ENCODE measurements at regions not wholly inside any gene's neighbourhood (a gene's known extent, or its start where the extent isn't known, plus 50 kb on each side); places are given as distances from the start of the nearest gene placed in this dataset.

- no peaks in the 10 kb centered on the region for H3K27me3 Mint-ChIP-seq
These were observed 759.0 kb upstream of the SOX9 start for GRCh38 chr17:71361656-71362450.

GRCh38 chr17:71363661-71364060, 757.2 kb upstream of the SOX9 start:
- Mint-ChIP-seq H3K9me3 (peaks cover 5% of the 10 kb centered on the region), H3K4me1 (no peaks in the 10 kb centered on the region), H3K36me3 (no peaks in the 10 kb centered on the region), H3K4me3 (no peak overlapping the region), H3K27me3 (no peaks in the 10 kb centered on the region), H3K27ac (no peak overlapping the region)
- ATAC-seq (ENCODE audit: low read depth) (no peak), DNase-seq (ENCODE audit: low spot score in 2 of 2) (no peak)

More at GRCh38 chr17:71361656-71362450, 759.0 kb upstream of the SOX9 start:
- no peaks in the 10 kb centered on the region for H3K4me1 Mint-ChIP-seq
- DNase-seq (ENCODE audit: low spot score in 2 of 2) (no peak), ATAC-seq (ENCODE audit: low read depth) (no peak)
- no peak overlapping the region for H3K4me3 Mint-ChIP-seq
- peaks cover 6% of the 10 kb centered on the region for H3K9me3 Mint-ChIP-seq
- H3K36me3 Mint-ChIP-seq = no peaks in the 10 kb centered on the region
- H3K27ac Mint-ChIP-seq = no peak overlapping the region

GRCh38 chr17:71371809-71372208, 749.0 kb upstream of the SOX9 start:
- Mint-ChIP-seq H3K4me1 (no peaks in the 10 kb centered on the region), H3K27ac (no peak overlapping the region), H3K36me3 (no peaks in the 10 kb centered on the region), H3K4me3 (no peak overlapping the region), H3K9me3 (peaks cover 4% of the 10 kb centered on the region), H3K27me3 (no peaks in the 10 kb centered on the region)
- no peak for ATAC-seq (ENCODE audit: low read depth)
- DNase-seq (ENCODE audit: low spot score in 2 of 2) = no peak

- H3K27me3 Mint-ChIP-seq = no peaks in the 10 kb centered on the region
- H3K9me3 Mint-ChIP-seq = no peaks in the 10 kb centered on the region
- ATAC-seq (ENCODE audit: low read depth) = no peak
- no peaks in the 10 kb centered on the region for H3K4me1 Mint-ChIP-seq
- no peak overlapping the region for H3K4me3 Mint-ChIP-seq
- no peaks in the 10 kb centered on the region for H3K36me3 Mint-ChIP-seq
- no peak overlapping the region for H3K27ac Mint-ChIP-seq
- no peak for DNase-seq (ENCODE audit: low spot score in 2 of 2)
These were observed 744.9 kb upstream of the SOX9 start for GRCh38 chr17:71375948-71376347.

- Mint-ChIP-seq H3K4me3 (no peak overlapping the region), H3K27me3 (no peaks in the 10 kb centered on the region), H3K4me1 (no peaks in the 10 kb centered on the region), H3K36me3 (no peaks in the 10 kb centered on the region), H3K9me3 (no peaks in the 10 kb centered on the region), H3K27ac (no peak overlapping the region)
- ATAC-seq (ENCODE audit: low read depth) (no peak), DNase-seq (ENCODE audit: low spot score in 2 of 2) (no peak)
These were observed 743.9 kb upstream of the SOX9 start for GRCh38 chr17:71376933-71377332.

- Mint-ChIP-seq H3K27me3 (no peaks in the 10 kb centered on the region), H3K9me3 (no peaks in the 10 kb centered on the region), H3K36me3 (no peaks in the 10 kb centered on the region), H3K4me1 (no peaks in the 10 kb centered on the region), H3K4me3 (no peak overlapping the region), H3K27ac (no peak overlapping the region)
- DNase-seq (ENCODE audit: low spot score in 2 of 2) (no peak), ATAC-seq (ENCODE audit: low read depth) (no peak)
These were observed 742.8 kb upstream of the SOX9 start for GRCh38 chr17:71378036-71378435.

GRCh38 chr17:71378741-71379140, 742.1 kb upstream of the SOX9 start:
- Mint-ChIP-seq H3K4me1 (no peaks in the 10 kb centered on the region), H3K4me3 (no peak overlapping the region), H3K27me3 (no peaks in the 10 kb centered on the region), H3K36me3 (no peaks in the 10 kb centered on the region), H3K9me3 (peaks cover 2% of the 10 kb centered on the region), H3K27ac (no peak overlapping the region)
- ATAC-seq (ENCODE audit: low read depth) (no peak), DNase-seq (ENCODE audit: low spot score in 2 of 2) (no peak)

- Mint-ChIP-seq H3K27ac (no peak overlapping the region), H3K4me3 (no peak overlapping the region), H3K27me3 (no peaks in the 10 kb centered on the region), H3K4me1 (no peaks in the 10 kb centered on the region), H3K9me3 (peaks cover 2% of the 10 kb centered on the region), H3K36me3 (no peaks in the 10 kb centered on the region)
- ATAC-seq (ENCODE audit: low read depth) = no peak
- no peak for DNase-seq (ENCODE audit: low spot score in 2 of 2)
These were observed 741.3 kb upstream of the SOX9 start for GRCh38 chr17:71379512-71379911.

- Mint-ChIP-seq H3K4me3 (no peak overlapping the region), H3K27me3 (no peaks in the 10 kb centered on the region), H3K27ac (no peak overlapping the region), H3K36me3 (no peaks in the 10 kb centered on the region), H3K4me1 (no peaks in the 10 kb centered on the region), H3K9me3 (peaks cover 2% of the 10 kb centered on the region)
- DNase-seq (ENCODE audit: low spot score in 2 of 2) = no peak
- no peak for ATAC-seq (ENCODE audit: low read depth)
These were observed 740.3 kb upstream of the SOX9 start for GRCh38 chr17:71380535-71380934.

- H3K4me3 Mint-ChIP-seq = no peak overlapping the region
- DNase-seq (ENCODE audit: low spot score in 2 of 2) (no peak), ATAC-seq (ENCODE audit: low read depth) (no peak)
- H3K27ac Mint-ChIP-seq = no peak overlapping the region
- H3K9me3 Mint-ChIP-seq = peaks cover 2% of the 10 kb centered on the region
- no peaks in the 10 kb centered on the region for H3K4me1 Mint-ChIP-seq
- H3K27me3 Mint-ChIP-seq = no peaks in the 10 kb centered on the region
- H3K36me3 Mint-ChIP-seq = no peaks in the 10 kb centered on the region
These were observed 739.9 kb upstream of the SOX9 start for GRCh38 chr17:71380936-71381335.

- no peak overlapping the region for H3K4me3 Mint-ChIP-seq
- H3K36me3 Mint-ChIP-seq = no peaks in the 10 kb centered on the region
- H3K9me3 Mint-ChIP-seq = peaks cover 2% of the 10 kb centered on the region
- DNase-seq (ENCODE audit: low spot score in 2 of 2) = no peak
- ATAC-seq (ENCODE audit: low read depth) = no peak
- no peaks in the 10 kb centered on the region for H3K4me1 Mint-ChIP-seq
- no peaks in the 10 kb centered on the region for H3K27me3 Mint-ChIP-seq
- H3K27ac Mint-ChIP-seq = no peak overlapping the region
These were observed 737.7 kb upstream of the SOX9 start for GRCh38 chr17:71383091-71383490.

GRCh38 chr17:71387456-71387855, 733.4 kb upstream of the SOX9 start:
- ATAC-seq (ENCODE audit: low read depth) (no peak), DNase-seq (ENCODE audit: low spot score in 2 of 2) (no peak)
- Mint-ChIP-seq H3K4me1 (no peaks in the 10 kb centered on the region), H3K27me3 (no peaks in the 10 kb centered on the region), H3K4me3 (no peak overlapping the region), H3K9me3 (peaks cover 6% of the 10 kb centered on the region), H3K36me3 (no peaks in the 10 kb centered on the region), H3K27ac (no peak overlapping the region)

GRCh38 chr17:71392715-71393567, 727.9 kb upstream of the SOX9 start:
- ATAC-seq (ENCODE audit: low read depth) (no peak), DNase-seq (ENCODE audit: low spot score in 2 of 2) (no peak)
- Mint-ChIP-seq H3K9me3 (peaks cover 10% of the 10 kb centered on the region), H3K4me1 (no peaks in the 10 kb centered on the region), H3K27me3 (no peaks in the 10 kb centered on the region), H3K27ac (no peak overlapping the region), H3K36me3 (no peaks in the 10 kb centered on the region), H3K4me3 (no peak overlapping the region)

GRCh38 chr17:71395901-71396300, 724.9 kb upstream of the SOX9 start:
- Mint-ChIP-seq H3K9me3 (peaks cover 6% of the 10 kb centered on the region), H3K27me3 (no peaks in the 10 kb centered on the region), H3K27ac (no peak overlapping the region), H3K4me3 (no peak overlapping the region), H3K36me3 (no peaks in the 10 kb centered on the region), H3K4me1 (no peaks in the 10 kb centered on the region)
- no peak for ATAC-seq (ENCODE audit: low read depth)
- DNase-seq (ENCODE audit: low spot score in 2 of 2) = no peak

Data from memory B cell (primary cell).